HepG2 (cell line): ENCODE measurements at regions not wholly inside any gene's neighbourhood (a gene's known extent, or its start where the extent isn't known, plus 50 kb on each side); places are given as distances from the start of the nearest gene placed in this dataset.

Experiments used
- ATAC-seq: fragments of 200-7000 bp; cut with Tn5 transposase; 3 replicates; pipeline ENCODE4 v1.9.1; 2020; ENCODE audit warnings: mild to moderate bottlenecking, moderate library complexity
- BruUV-seq: library from RNA; stranded (reverse); fragments of 400-500 nt; replicated peaks from 2 replicates; lab custom pipeline; 2021; lab: Mats Ljungman, UMichigan
- CTCF ChIA-PET: fragments of 300-600 bp; formaldehyde crosslinking; extraction: SDS; loops from one replicate; lab custom pipeline; 2021; ENCODE audit warnings: low total read pairs, inconsistent platforms, low intra/inter-chr PET ratio; lab: Yijun Ruan, JAX
- POLR2A ChIA-PET: fragments of 350-600 bp; sonication (Branson Sonifier 250); formaldehyde crosslinking; loops from one replicate; lab custom pipeline; 2020; ENCODE audit warnings: antibody characterized with exemption, inconsistent platforms; lab: Yijun Ruan, JAX
- DNase-seq: peaks from one replicate; pipeline ENCODE4 v3.0.0-alpha.2; 2015; ENCODE audit warnings: low spot score
- FAIRE-seq: peaks from 3 replicates; lab custom pipeline; 2011; peaks lifted over from hg19 to GRCh38; lab: Jason Lieb, UNC
- H2AFZ ChIP-seq: one replicate; pipeline ENCODE4 v1.6.1; 2011; ENCODE audit warnings: low read length, inconsistent platforms
- H3K27ac ChIP-seq: fragments of 300-600 bp; 3 replicates; pipeline ENCODE4 v1.8.0; 2011; ENCODE audit warnings: mixed run types, mild to moderate bottlenecking, mixed read lengths, low read length, inconsistent platforms; ENCODE audit not compliant: insufficient read depth; ENCODE audit errors: extremely low read length
- H3K27me3 ChIP-seq, 2 experiments: fragments of 200-600 bp in 1 of 2; 2 replicates in 1 of 2; 3 replicates in 1 of 2; pipeline versions ENCODE4 v1.6.0 to v1.8.0; 2011; ENCODE audit warnings: low read length in 2 of 2, mild to moderate bottlenecking in 2 of 2, moderate library complexity in 2 of 2, inconsistent platforms in 1 of 2; ENCODE audit not compliant: insufficient read depth in 2 of 2, control insufficient read depth in 1 of 2
- H3K36me3 ChIP-seq, 2 experiments: fragments of 200-600 bp in 1 of 2; replicated peaks in 1 of 2; 2 replicates in 1 of 2; 3 replicates in 1 of 2; pipeline versions ENCODE4 v1.5.1 to v1.8.0; 2011; ENCODE audit warnings: low read length in 2 of 2, inconsistent platforms in 1 of 2; ENCODE audit not compliant: insufficient read depth in 2 of 2, control insufficient read depth in 1 of 2
- H3K4me1 ChIP-seq: 2 replicates; pipeline ENCODE4 v1.5.1; 2012; ENCODE audit warnings: low read length, inconsistent platforms; ENCODE audit not compliant: insufficient read depth
- H3K4me2 ChIP-seq: 2 replicates; pipeline ENCODE4 v1.6.0; 2011; ENCODE audit warnings: low read depth, low read length, inconsistent platforms
- H3K4me3 ChIP-seq, 3 experiments: fragments of 200-600 bp in 1 of 3; sonication (generic), shearing (Covaris generic) in 1 of 3; replicated peaks in 1 of 3; 2 replicates each; pipeline ENCODE4 v1.5.1; 2011 to 2016; ENCODE audit warnings: low read length in 3 of 3, inconsistent platforms in 2 of 3, low read depth in 2 of 3, mild to moderate bottlenecking in 2 of 3, control low read depth in 1 of 3, mixed read lengths in 1 of 3; ENCODE audit not compliant: insufficient read depth in 1 of 3
- H3K79me2 ChIP-seq: one replicate; pipeline ENCODE4 v1.6.1; 2011; ENCODE audit warnings: low read length, inconsistent platforms; ENCODE audit not compliant: insufficient read depth
- H3K9ac ChIP-seq: 2 replicates; pipeline ENCODE4 v1.6.0; 2011; ENCODE audit warnings: mild to moderate bottlenecking, low read depth, low read length, inconsistent platforms; ENCODE audit not compliant: insufficient read depth
- H3K9me3 ChIP-seq: 2 replicates; pipeline ENCODE4 v1.5.1; 2012; ENCODE audit warnings: mild to moderate bottlenecking, low read length
- H4K20me1 ChIP-seq: 2 replicates; pipeline ENCODE4 v1.6.0; 2011; ENCODE audit warnings: inconsistent platforms, mild to moderate bottlenecking, low read length, moderate library complexity; ENCODE audit not compliant: insufficient read depth
- MTA3 ChIP-seq: sonication (generic); formaldehyde crosslinking; IDR thresholded peaks from 2 replicates; pipeline ENCODE4 v1.4.0; 2020; ENCODE audit warnings: missing genetic modification reagents
- RARA ChIP-seq: IDR thresholded peaks from 2 replicates; pipeline ENCODE4 v1.6.1; 2016; ENCODE audit warnings: missing genetic modification reagents, missing compliant biosample characterization
- TCF12 ChIP-seq, 2 experiments: fragments of 450-650 bp in 1 of 2; sonication (generic) in 1 of 2; formaldehyde crosslinking in 1 of 2; IDR thresholded peaks; 2 replicates each; pipeline versions ENCODE4 v1.6.1 to v1.8.0; 2017 to 2022; ENCODE audit warnings: antibody characterized with exemption in 1 of 2, mild to moderate bottlenecking in 1 of 2, missing genetic modification reagents in 1 of 2, moderate library complexity in 1 of 2
- ZNF333 ChIP-seq: sonication (generic); formaldehyde crosslinking; IDR thresholded peaks from 2 replicates; pipeline ENCODE4 v1.4.0; 2020; ENCODE audit warnings: mild to moderate bottlenecking, missing genetic modification reagents, borderline replicate concordance
- WGBS: methylation state at CpG from one replicate; pipeline ENCODE4 v1.1.6; 2017; ENCODE audit warnings: low lambda C conversion rate; 5-methylcytosine and 5-hydroxymethylcytosine counted together
- in situ Hi-C: cut with HindIII; loops from 2 replicates; pipeline ENCODE4 v1.10.0; 2017; ENCODE audit warnings: low pct_unique_long_range_greater_than_20kb; ENCODE audit not compliant: extremely low pct_ligation_motif_present
- intact Hi-C: fragments of 100-400 bp; cut with micrococcal nuclease; formaldehyde crosslinking; loops from one replicate; pipeline ENCODE4 v1.10.0; 2022; ENCODE audit not compliant: unreplicated experiment

DNA sequence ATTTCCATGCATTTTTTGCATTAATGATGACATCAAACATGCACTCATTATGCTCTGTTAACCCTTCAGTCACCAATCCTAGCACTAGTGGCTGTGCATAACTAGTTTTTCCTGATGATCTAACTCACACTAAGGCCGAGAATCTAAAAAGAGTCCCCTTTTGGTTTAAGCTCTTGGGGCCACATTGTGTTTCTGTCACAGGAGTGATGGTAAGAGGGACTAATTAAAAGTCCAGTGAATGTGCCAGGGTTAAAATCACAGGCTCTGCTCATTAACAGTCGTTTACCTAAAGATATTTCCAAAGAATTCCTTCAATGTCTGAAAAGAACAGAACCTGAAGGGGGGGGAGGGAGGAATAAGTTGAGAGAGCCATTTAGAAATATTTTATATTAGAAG lies 359.0 kb upstream of the ANKRD30A start:
- Histone ChIP-seq H3K4me1 (no peaks in the 10 kb centered on the region), H2AFZ (no peak overlapping the region), H3K4me3 (no peak overlapping the region), H3K79me2 (no peaks in the 10 kb centered on the region), H3K27me3 (no peaks in the 10 kb centered on the region)
- CTCF ChIA-PET: no interaction called here
- TF ChIP-seq ZNF333 (CRISPR knock-in tag) (no peak), TCF12 (IDR thresholded peaks at IDR 0.05) (no peak), TCF12 (CRISPR knock-in tag; IDR thresholded peaks at IDR 0.05) (no peak), MTA3 (CRISPR knock-in tag) (no peak)
- TF ChIP-seq, all 625 proteins: peak for 0
- Histone ChIP-seq H4K20me1 (no peaks in the 10 kb centered on the region), H3K9ac (no peak overlapping the region), H3K9me3 (no peaks in the 10 kb centered on the region), H3K27ac (no peak overlapping the region), H3K36me3 (no peaks in the 10 kb centered on the region), H3K4me2 (no peak overlapping the region)
- in situ Hi-C loops: no loop called here
- no peak for DNase-seq
- WGBS: 0% methylated on average over 2 of the region's 2 CpGs
- POLR2A ChIA-PET: no interaction called here
- no peak for FAIRE-seq
- intact Hi-C loops: no loop called here
- no TSS peak for BruUV-seq
- no peak for ATAC-seq

DNA sequence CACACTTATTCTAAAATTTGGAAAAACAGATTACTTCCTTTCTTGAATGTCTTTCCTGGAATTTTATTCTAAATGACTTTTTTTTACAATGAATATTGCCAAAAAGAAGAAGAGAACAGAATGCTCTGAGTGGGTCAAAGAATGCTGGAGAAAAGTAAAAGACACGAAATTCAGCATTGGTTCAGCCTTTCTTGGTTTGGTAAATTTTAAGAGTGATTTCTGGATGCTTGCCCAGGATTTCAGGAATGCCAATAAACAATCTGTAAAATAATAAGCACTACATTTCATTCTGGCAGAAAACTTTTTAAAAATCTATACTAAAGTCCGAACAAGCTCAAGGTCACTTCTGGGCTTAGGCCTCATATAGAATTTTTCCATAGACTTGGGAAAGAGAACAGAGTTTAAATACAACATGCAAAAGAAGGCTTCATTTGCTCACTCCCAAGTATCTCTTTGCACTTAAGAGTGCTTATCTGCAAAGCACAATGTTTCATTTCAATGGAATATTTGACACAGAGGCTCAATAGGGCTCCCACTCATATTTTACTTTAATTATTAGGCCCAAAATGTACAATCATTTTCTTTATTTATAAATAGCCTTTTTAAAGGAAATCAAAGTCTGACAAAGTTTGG lies 359.5 kb upstream of the ANKRD30A start:
- CTCF ChIA-PET: no interaction called here
- H3K36me3 ChIP-seq: no peaks in the 10 kb centered on the region
- TF ChIP-seq RARA (CRISPR knock-in tag): no peak
- H2AFZ ChIP-seq: no peak overlapping the region
- DNase-seq (no peak), ATAC-seq (no peak), FAIRE-seq (no peak)
- in situ Hi-C loops (no loop called here), intact Hi-C loops (no loop called here)
- no peaks in the 10 kb centered on the region for H3K4me1 ChIP-seq
- H3K4me3 ChIP-seq: no peak overlapping the region
- H3K9ac ChIP-seq: no peak overlapping the region
- no peaks in the 10 kb centered on the region for H4K20me1 ChIP-seq
- H3K27me3 ChIP-seq: no peaks in the 10 kb centered on the region
- H3K4me2 ChIP-seq: no peak overlapping the region
- H3K9me3 ChIP-seq: no peaks in the 10 kb centered on the region
- WGBS: 3% methylated on average over 2 of the region's 2 CpGs
- POLR2A ChIA-PET: no interaction called here
- H3K79me2 ChIP-seq: no peaks in the 10 kb centered on the region
- no TSS peak for BruUV-seq
- no peak overlapping the region for H3K27ac ChIP-seq
